ENCODE measurements at regions not wholly inside any gene's neighbourhood (a gene's known extent, or its start where the extent isn't known, plus 50 kb on each side); places are given as distances from the start of the nearest gene placed in this dataset.

- no peaks in the 10 kb centered on the region for H3K27me3 ChIP-seq (ENCODE audit: control insufficient read depth, insufficient read depth, low read length)
- DNase-seq (ENCODE audit: low read depth) (no peak), FAIRE-seq (no peak)
- no peak for TF ChIP-seq CTCF (IDR thresholded peaks at IDR 0.05; ENCODE audit: insufficient read depth, low read length, severe bottlenecking)
- no peak overlapping the region for H3K4me3 ChIP-seq (ENCODE audit: low read depth, low read length)
- no peaks in the 10 kb centered on the region for H3K36me3 ChIP-seq (ENCODE audit: control insufficient read depth, insufficient read depth, low read length)
Measured at GRCh38 chr6:4553387-4553786, 222.8 kb upstream of the CDYL start.

DNA sequence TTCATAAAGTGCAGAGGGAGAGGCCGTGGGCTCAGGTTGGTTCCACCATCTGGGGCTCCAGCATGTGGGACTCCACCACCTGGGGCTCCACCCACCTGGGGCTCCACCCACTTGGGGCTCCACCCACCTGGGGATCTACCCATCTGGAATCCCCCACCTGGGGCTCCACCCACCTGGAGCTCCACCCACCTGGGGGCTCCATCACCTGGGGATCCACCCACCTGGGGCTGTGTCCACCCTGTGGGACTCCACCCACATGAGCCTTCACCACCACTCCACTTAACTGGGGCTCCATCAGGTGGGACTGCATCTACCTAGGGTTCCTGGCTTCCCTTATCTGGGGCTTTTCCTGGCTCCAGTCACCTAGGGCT lies 226.0 kb upstream of the CDYL start:
- DNase-seq (ENCODE audit: low read depth) (no peak), FAIRE-seq (no peak)
- H3K27me3 ChIP-seq (ENCODE audit: control insufficient read depth, insufficient read depth, low read length), result no peaks in the 10 kb centered on the region
- no peak for TF ChIP-seq CTCF (IDR thresholded peaks at IDR 0.05; ENCODE audit: insufficient read depth, low read length, severe bottlenecking)
- H3K36me3 ChIP-seq (ENCODE audit: control insufficient read depth, insufficient read depth, low read length), result no peaks in the 10 kb centered on the region
- H3K4me3 ChIP-seq (ENCODE audit: low read depth, low read length), result no peak overlapping the region

DNA sequence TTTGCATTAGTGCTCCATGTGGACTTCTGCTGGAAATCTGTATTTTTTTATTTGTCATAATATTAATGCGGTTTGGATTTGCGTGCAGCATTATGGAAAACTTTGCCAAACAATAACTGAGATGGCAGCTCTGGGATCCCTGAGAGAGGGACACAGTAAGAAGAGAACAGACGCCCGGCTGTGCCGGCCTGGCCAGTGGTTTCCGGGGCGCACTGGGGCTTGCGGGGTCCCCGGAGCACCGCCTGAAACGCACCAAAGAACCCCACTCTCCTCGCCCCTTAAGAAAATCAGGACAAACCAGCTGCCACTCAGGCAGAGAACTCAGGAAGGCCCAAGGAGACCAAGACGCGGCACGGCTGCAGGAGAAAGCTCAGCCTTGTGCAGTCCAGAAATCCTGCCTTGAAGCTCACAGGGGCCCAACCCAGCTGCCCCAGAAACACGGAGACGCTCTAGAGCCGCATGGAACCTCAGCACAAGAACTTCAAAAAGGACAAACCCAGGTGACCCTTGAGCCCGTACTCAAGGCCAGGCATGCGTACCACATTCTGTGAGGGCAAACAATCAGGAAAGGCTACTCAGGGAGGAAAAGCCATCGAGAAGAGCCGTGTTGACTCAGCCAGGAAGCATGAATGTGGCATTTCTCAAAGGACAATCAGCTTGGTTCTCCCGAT lies 226.5 kb upstream of the CDYL start:
- FAIRE-seq (no peak), DNase-seq (ENCODE audit: low read depth) (no peak)
- H3K36me3 ChIP-seq (ENCODE audit: control insufficient read depth, insufficient read depth, low read length), result no peaks in the 10 kb centered on the region
- H3K4me3 ChIP-seq (ENCODE audit: low read depth, low read length), result no peak overlapping the region
- H3K27me3 ChIP-seq (ENCODE audit: control insufficient read depth, insufficient read depth, low read length), result no peaks in the 10 kb centered on the region
- no peak for TF ChIP-seq CTCF (IDR thresholded peaks at IDR 0.05; ENCODE audit: insufficient read depth, low read length, severe bottlenecking)

DNA sequence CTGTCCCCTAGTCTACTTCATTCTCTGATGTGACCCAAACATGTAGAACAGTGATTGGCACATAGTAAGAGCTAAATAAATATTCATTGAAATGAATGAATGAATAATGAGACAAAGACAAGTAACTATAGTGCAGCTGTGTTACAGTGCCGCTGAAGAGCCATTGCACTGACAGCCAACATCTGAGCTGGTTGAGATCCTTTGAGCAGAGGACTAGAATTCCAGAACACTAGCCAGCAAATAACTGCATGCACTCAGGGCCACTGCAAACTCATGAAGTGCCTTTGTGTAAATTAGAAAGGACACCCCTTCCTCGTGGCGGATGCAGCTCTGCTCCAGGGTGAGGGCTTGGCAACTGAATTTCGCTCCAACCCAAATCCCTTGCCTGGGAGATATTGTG lies 230.3 kb upstream of the CDYL start:
- no peaks in the 10 kb centered on the region for H3K27me3 ChIP-seq (ENCODE audit: control insufficient read depth, insufficient read depth, low read length)
- DNase-seq (ENCODE audit: low read depth) (no peak), FAIRE-seq (no peak)
- no peak for TF ChIP-seq CTCF (IDR thresholded peaks at IDR 0.05; ENCODE audit: insufficient read depth, low read length, severe bottlenecking)
- H3K4me3 ChIP-seq (ENCODE audit: low read depth, low read length), result no peak overlapping the region
- no peaks in the 10 kb centered on the region for H3K36me3 ChIP-seq (ENCODE audit: control insufficient read depth, insufficient read depth, low read length)

GRCh38 chr6:4543596-4543995 lies 232.6 kb upstream of the CDYL start:
- no peak for TF ChIP-seq CTCF (IDR thresholded peaks at IDR 0.05; ENCODE audit: insufficient read depth, low read length, severe bottlenecking)
- no peaks in the 10 kb centered on the region for H3K27me3 ChIP-seq (ENCODE audit: control insufficient read depth, insufficient read depth, low read length)
- DNase-seq (ENCODE audit: low read depth), result no peak
- no peak overlapping the region for H3K4me3 ChIP-seq (ENCODE audit: low read depth, low read length)
- no peak for FAIRE-seq
- no peaks in the 10 kb centered on the region for H3K36me3 ChIP-seq (ENCODE audit: control insufficient read depth, insufficient read depth, low read length)

- FAIRE-seq (no peak), DNase-seq (ENCODE audit: low read depth) (no peak)
- Histone ChIP-seq H3K36me3 (ENCODE audit: control insufficient read depth, insufficient read depth, low read length) (no peaks in the 10 kb centered on the region), H3K27me3 (ENCODE audit: control insufficient read depth, insufficient read depth, low read length) (no peaks in the 10 kb centered on the region), H3K4me3 (ENCODE audit: low read depth, low read length) (no peak overlapping the region)
- TF ChIP-seq CTCF (IDR thresholded peaks at IDR 0.05; ENCODE audit: insufficient read depth, low read length, severe bottlenecking), result no peak
Measured at GRCh38 chr6:4533576-4533975, 242.6 kb upstream of the CDYL start.

Data from bronchial epithelial cell (primary cell).